OCI-LY1 (cell line): ENCODE measurements at regions not wholly inside any gene's neighbourhood (a gene's known extent, or its start where the extent isn't known, plus 50 kb on each side); places are given as distances from the start of the nearest gene placed in this dataset.

Source experiments
- H2AFZ ChIP-seq: fragments of 200-600 bp; sonication (generic), shearing (Covaris generic); 2 replicates; pipeline ENCODE4 v1.6.0; 2014; ENCODE audit warnings: antibody characterized with exemption, mild to moderate bottlenecking, low read length
- H3F3A ChIP-seq: fragments of 200-600 bp; sonication (generic), shearing (Covaris generic); 2 replicates; pipeline ENCODE4 v1.6.0; 2014; ENCODE audit warnings: mild to moderate bottlenecking, antibody characterized with exemption, low read length, moderate library complexity; ENCODE audit not compliant: insufficient read depth
- H3K27ac ChIP-seq: fragments of 200-600 bp; sonication (generic); 2 replicates; pipeline ENCODE4 v1.5.1; 2014; ENCODE audit warnings: low read length, mixed run types, mild to moderate bottlenecking, low read depth; ENCODE audit not compliant: poor library complexity, severe bottlenecking
- H3K27me3 ChIP-seq: fragments of 200-600 bp; sonication (generic); 2 replicates; pipeline ENCODE4 v1.6.0; 2014; ENCODE audit warnings: antibody characterized with exemption, mild to moderate bottlenecking, low read length, moderate library complexity; ENCODE audit not compliant: insufficient read depth
- H3K36me3 ChIP-seq: fragments of 200-600 bp; sonication (generic); 2 replicates; pipeline ENCODE4 v1.6.1; 2014; ENCODE audit warnings: mild to moderate bottlenecking, antibody characterized with exemption, low read length, moderate library complexity, mixed read lengths; ENCODE audit not compliant: insufficient read depth
- H3K4me1 ChIP-seq: fragments of 200-600 bp; sonication (generic); 2 replicates; pipeline ENCODE4 v1.5.1; 2014; ENCODE audit warnings: mild to moderate bottlenecking, low read length, moderate library complexity; ENCODE audit not compliant: insufficient read depth, severe bottlenecking
- H3K4me2 ChIP-seq: fragments of 200-600 bp; sonication (generic), shearing (Covaris generic); 2 replicates; pipeline ENCODE4 v1.6.1; 2014; ENCODE audit warnings: low read length
- H3K4me3 ChIP-seq: fragments of 200-600 bp; sonication (generic); 2 replicates; pipeline ENCODE4 v1.5.1; 2014; ENCODE audit warnings: low read length, low read depth, mild to moderate bottlenecking, mixed read lengths; ENCODE audit not compliant: poor library complexity, severe bottlenecking
- H3K79me2 ChIP-seq: fragments of 200-600 bp; shearing (Covaris generic); 2 replicates; pipeline ENCODE4 v1.6.1; 2016; ENCODE audit warnings: mixed run types, low read length, mixed read lengths; ENCODE audit not compliant: insufficient read depth
- H3K9ac ChIP-seq: fragments of 200-600 bp; sonication (generic), shearing (Covaris generic); 2 replicates; pipeline ENCODE4 v1.6.1; 2014; ENCODE audit warnings: mild to moderate bottlenecking, low read length, mixed read lengths
- H3K9me2 ChIP-seq: fragments of 200-600 bp; sonication (generic), shearing (Covaris generic); 2 replicates; pipeline ENCODE4 v1.6.1; 2014; ENCODE audit warnings: low read depth, mild to moderate bottlenecking, low read length, mixed read lengths
- H3K9me3 ChIP-seq: fragments of 200-600 bp; shearing (Covaris generic); 2 replicates; pipeline ENCODE4 v1.6.1; 2014; ENCODE audit warnings: low read length, mixed read lengths
- H4K20me1 ChIP-seq: fragments of 200-600 bp; sonication (generic), shearing (Covaris generic); 2 replicates; pipeline ENCODE4 v1.6.0; 2016; ENCODE audit warnings: mild to moderate bottlenecking, low read length; ENCODE audit not compliant: insufficient read depth
- CTCF ChIP-seq: fragments of 200-600 bp; sonication (generic), shearing (Covaris generic); IDR thresholded peaks from 2 replicates; pipeline ENCODE4 v1.5.1; 2017; ENCODE audit warnings: mild to moderate bottlenecking, antibody characterized with exemption, low read length, moderate library complexity, mixed read lengths
- EZH2 ChIP-seq: fragments of 200-600 bp; sonication (generic), shearing (Covaris generic); IDR thresholded peaks from 2 replicates; pipeline ENCODE4 v1.8.0; 2017; ENCODE audit warnings: borderline replicate concordance, mixed run types, mild to moderate bottlenecking, antibody characterized with exemption, low read length, moderate library complexity, mixed read lengths

DNA sequence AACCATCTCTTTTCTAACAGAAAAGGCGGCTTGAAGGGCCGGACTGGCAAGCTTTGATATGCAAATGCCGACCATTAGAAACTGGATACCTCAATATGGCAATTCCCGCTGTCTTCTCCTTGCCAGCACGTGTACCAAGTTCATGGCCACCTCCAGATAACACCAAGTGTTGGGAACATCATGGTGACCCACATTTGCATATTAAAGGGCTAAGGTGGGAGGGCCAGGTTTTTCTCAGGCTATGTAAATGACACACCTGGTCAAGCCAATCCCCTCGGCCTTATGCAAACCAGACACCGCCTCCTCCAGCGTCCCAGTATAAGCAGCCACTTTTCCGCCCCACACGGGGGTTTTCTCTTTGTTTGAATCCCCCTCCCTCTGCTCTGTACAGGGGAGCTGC, 110.7 kb downstream of the DACT2 start:
- Histone ChIP-seq H3K9ac (no peak overlapping the region), H3K27ac (no peak overlapping the region), H3K4me1 (no peaks in the 10 kb centered on the region), H3K4me3 (no peak overlapping the region), H3K36me3 (no peaks in the 10 kb centered on the region), H3K79me2 (no peaks in the 10 kb centered on the region), H3K9me2 (no peaks in the 10 kb centered on the region), H3K27me3 (no peaks in the 10 kb centered on the region), H3K9me3 (no peaks in the 10 kb centered on the region), H2AFZ (no peak overlapping the region), H3F3A (no peaks in the 10 kb centered on the region), H4K20me1 (no peaks in the 10 kb centered on the region), H3K4me2 (no peak overlapping the region)
- TF ChIP-seq CTCF, result no peak
- no peak for TF ChIP-seq EZH2

GRCh38 chr6:168208402-168208801, 111.2 kb downstream of the DACT2 start:
- Histone ChIP-seq H3K9me3 (no peaks in the 10 kb centered on the region), H3K4me2 (no peak overlapping the region), H2AFZ (no peak overlapping the region)

GRCh38 chr6:168207421-168208175, 112.0 kb downstream of the DACT2 start:
- Histone ChIP-seq H3K36me3 (no peaks in the 10 kb centered on the region), H3K79me2 (no peaks in the 10 kb centered on the region), H3F3A (no peaks in the 10 kb centered on the region), H2AFZ (no peak overlapping the region), H3K27ac (no peak overlapping the region), H3K4me2 (no peak overlapping the region), H3K27me3 (no peaks in the 10 kb centered on the region), H3K4me1 (no peaks in the 10 kb centered on the region), H3K9ac (no peak overlapping the region), H4K20me1 (no peaks in the 10 kb centered on the region), H3K9me2 (no peaks in the 10 kb centered on the region), H3K4me3 (no peak overlapping the region), H3K9me3 (no peaks in the 10 kb centered on the region)
- no peak for TF ChIP-seq CTCF
- no peak for TF ChIP-seq EZH2

More at GRCh38 chr6:168208402-168208801, 111.2 kb downstream of the DACT2 start:
- no peaks in the 10 kb centered on the region for H4K20me1 ChIP-seq
- no peaks in the 10 kb centered on the region for H3K4me1 ChIP-seq
- no peaks in the 10 kb centered on the region for H3K27me3 ChIP-seq
- H3K79me2 ChIP-seq, result no peaks in the 10 kb centered on the region
- H3K27ac ChIP-seq, result no peak overlapping the region
- no peak overlapping the region for H3K9ac ChIP-seq
- TF ChIP-seq EZH2, result no peak
- TF ChIP-seq CTCF, result no peak
- no peak overlapping the region for H3K4me3 ChIP-seq
- H3F3A ChIP-seq, result no peaks in the 10 kb centered on the region
- no peaks in the 10 kb centered on the region for H3K9me2 ChIP-seq
- H3K36me3 ChIP-seq, result no peaks in the 10 kb centered on the region
